ENCODE measurements at regions not wholly inside any gene's neighbourhood (a gene's known extent, or its start where the extent isn't known, plus 50 kb on each side); places are given as distances from the start of the nearest gene placed in this dataset.

GRCh38 chr11:22130462-22131053, 62.3 kb upstream of the ANO5 start:
- no peak overlapping the region for H3K4me3 ChIP-seq (replicated peaks; ENCODE audit: low read depth, low read length)
- TF ChIP-seq CTCF (IDR thresholded peaks at IDR 0.05; ENCODE audit: low read length, missing control alignments) = peak; percentile 19
- DNase-seq (ENCODE audit: low read depth) = peak; percentile 2

DNA sequence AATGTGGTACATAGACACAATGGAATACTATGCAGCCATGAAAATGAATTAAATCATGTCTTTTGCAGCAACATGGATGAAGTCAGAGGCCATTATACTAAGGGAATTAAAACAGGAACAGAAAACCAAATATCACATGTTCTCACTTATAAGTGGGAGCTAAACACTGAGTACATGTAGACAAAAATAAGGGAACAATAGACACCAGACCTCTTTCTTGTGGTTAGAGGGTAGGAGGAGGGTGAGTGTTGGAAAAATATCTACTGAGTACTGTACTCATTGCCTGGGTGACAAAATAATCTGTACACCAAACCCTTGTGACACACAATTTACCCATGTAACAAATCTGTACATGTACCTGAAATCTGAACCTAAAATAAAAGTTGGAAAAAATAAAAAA, 59.1 kb upstream of the ANO5 start:
- DNase-seq (ENCODE audit: low read depth) = no peak
- H3K4me3 ChIP-seq (replicated peaks; ENCODE audit: low read depth, low read length) = no peak overlapping the region
- TF ChIP-seq CTCF (IDR thresholded peaks at IDR 0.05; ENCODE audit: low read length, missing control alignments) = no peak

- TF ChIP-seq CTCF (IDR thresholded peaks at IDR 0.05; ENCODE audit: low read length, missing control alignments) = no peak
- no peak overlapping the region for H3K4me3 ChIP-seq (replicated peaks; ENCODE audit: low read depth, low read length)
- no peak for DNase-seq (ENCODE audit: low read depth)
Observed at GRCh38 chr11:22138264-22138663, 54.6 kb upstream of the ANO5 start.
